ENCODE measurements at regions not wholly inside any gene's neighbourhood (a gene's known extent, or its start where the extent isn't known, plus 50 kb on each side); places are given as distances from the start of the nearest gene placed in this dataset.

DNA sequence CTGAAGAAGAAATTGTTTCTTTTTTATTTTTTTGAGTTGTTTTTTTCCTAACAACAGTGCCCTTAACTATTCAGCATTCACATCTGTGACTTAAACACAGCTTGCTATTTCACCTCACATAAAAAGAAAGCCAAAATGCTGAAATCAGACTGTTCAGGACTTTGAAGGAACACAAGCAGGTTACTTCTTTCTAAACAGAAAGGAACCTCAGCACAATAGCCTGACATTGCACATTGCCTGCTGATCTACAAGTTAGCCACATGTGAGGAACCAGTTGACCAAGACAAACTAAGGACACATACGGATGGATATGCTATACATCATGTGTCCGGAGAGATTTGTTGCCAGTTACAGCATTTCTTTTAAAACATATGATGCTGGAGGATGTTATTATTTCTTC, 331.1 kb downstream of the FSIP2 start:
- Histone ChIP-seq H3K36me3 (no peaks in the 10 kb centered on the region), H3K27me3 (ENCODE audit: low read depth) (no peaks in the 10 kb centered on the region), H3K27ac (replicated peaks) (no peak overlapping the region), H3K4me1 (peaks cover 7% of the 10 kb centered on the region), H3K4me3 (no peak overlapping the region), H3K9me3 (replicated peaks) (no peaks in the 10 kb centered on the region)
- TF ChIP-seq, protein P1, sequence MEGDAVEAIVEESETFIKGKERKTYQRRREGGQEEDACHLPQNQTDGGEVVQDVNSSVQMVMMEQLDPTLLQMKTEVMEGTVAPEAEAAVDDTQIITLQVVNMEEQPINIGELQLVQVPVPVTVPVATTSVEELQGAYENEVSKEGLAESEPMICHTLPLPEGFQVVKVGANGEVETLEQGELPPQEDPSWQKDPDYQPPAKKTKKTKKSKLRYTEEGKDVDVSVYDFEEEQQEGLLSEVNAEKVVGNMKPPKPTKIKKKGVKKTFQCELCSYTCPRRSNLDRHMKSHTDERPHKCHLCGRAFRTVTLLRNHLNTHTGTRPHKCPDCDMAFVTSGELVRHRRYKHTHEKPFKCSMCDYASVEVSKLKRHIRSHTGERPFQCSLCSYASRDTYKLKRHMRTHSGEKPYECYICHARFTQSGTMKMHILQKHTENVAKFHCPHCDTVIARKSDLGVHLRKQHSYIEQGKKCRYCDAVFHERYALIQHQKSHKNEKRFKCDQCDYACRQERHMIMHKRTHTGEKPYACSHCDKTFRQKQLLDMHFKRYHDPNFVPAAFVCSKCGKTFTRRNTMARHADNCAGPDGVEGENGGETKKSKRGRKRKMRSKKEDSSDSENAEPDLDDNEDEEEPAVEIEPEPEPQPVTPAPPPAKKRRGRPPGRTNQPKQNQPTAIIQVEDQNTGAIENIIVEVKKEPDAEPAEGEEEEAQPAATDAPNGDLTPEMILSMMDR (IDR thresholded peaks at IDR 0.05; ENCODE audit: borderline replicate concordance): no peak
- no peak for DNase-seq
- intact Hi-C loops (cut with micrococcal nuclease): no loop called here

DNA sequence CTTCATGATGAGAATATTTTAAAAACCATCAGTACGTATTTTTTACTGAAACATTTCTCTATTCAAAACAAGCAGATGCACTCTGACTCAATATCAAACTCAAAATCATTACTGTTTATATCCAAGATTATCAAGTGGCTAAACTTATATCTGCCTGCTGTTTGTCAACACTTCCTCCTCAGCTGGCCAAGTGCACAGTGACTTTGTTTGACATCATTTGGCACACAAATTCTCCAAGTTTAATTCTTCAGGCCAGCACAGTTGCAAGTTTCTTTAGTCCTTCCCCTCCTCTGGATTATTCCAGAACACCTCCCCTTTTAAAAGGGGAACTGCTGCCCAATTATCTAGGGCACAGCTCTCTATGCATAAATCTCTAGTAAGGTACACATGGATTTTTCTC, 346.6 kb downstream of the FSIP2 start:
- Histone ChIP-seq H3K27me3 (ENCODE audit: low read depth) (no peaks in the 10 kb centered on the region), H3K9me3 (replicated peaks) (no peaks in the 10 kb centered on the region), H3K4me3 (no peak overlapping the region), H3K36me3 (peaks cover 3% of the 10 kb centered on the region), H3K27ac (replicated peaks) (no peak overlapping the region), H3K4me1 (peaks cover 15% of the 10 kb centered on the region)
- TF ChIP-seq, protein P1 (IDR thresholded peaks at IDR 0.05; ENCODE audit: borderline replicate concordance): no peak
- intact Hi-C loops (cut with micrococcal nuclease): no loop called here
- no peak for DNase-seq

DNA sequence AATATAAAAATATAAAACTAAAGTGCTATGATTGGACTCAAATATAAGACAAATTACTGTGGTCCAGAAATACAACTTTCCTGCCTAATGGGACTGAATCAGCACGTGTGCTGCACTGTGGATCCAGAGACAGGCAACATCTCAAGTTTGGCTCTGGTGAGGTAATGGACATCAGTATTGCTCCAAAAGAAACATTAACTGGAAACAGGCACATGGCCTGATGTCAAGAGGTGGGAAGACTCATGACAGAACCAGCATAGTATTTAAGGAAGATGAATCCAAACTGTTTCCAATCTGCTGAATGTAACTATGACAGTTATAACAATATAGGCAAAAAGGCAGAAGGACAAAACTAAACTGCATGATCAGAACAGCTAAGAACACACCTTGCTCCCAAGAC, 354.6 kb downstream of the FSIP2 start:
- DNase-seq: no peak
- intact Hi-C loops (cut with micrococcal nuclease): no loop called here
- Histone ChIP-seq H3K27me3 (ENCODE audit: low read depth) (no peaks in the 10 kb centered on the region), H3K4me3 (no peak overlapping the region), H3K27ac (replicated peaks) (no peak overlapping the region), H3K4me1 (no peaks in the 10 kb centered on the region), H3K9me3 (replicated peaks) (no peaks in the 10 kb centered on the region), H3K36me3 (no peaks in the 10 kb centered on the region)
- TF ChIP-seq, protein P1 (IDR thresholded peaks at IDR 0.05; ENCODE audit: borderline replicate concordance): no peak

DNA sequence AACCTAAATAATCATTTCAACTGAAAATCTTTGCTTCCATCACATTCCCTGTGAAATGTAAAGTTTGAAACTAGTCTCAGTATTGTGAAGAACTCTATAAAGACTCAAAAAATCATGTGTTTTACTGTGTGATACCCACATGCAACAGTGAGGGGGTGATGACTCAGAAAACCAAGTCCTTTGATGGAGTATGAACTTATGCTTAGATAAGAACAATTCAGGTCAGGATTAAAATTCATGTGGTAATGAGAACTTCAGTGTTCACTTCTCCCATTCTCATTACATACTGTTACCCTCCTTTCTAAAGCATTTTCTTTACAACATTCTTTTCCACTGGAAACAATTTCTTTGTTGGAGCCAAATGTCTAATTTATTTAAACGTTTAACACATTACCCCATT, 360.2 kb downstream of the FSIP2 start:
- Histone ChIP-seq H3K36me3 (no peaks in the 10 kb centered on the region), H3K27me3 (ENCODE audit: low read depth) (no peaks in the 10 kb centered on the region), H3K4me3 (no peak overlapping the region), H3K9me3 (replicated peaks) (no peaks in the 10 kb centered on the region), H3K27ac (replicated peaks) (no peak overlapping the region), H3K4me1 (peaks cover 10% of the 10 kb centered on the region)
- DNase-seq: no peak
- intact Hi-C loops (cut with micrococcal nuclease): no loop called here
- TF ChIP-seq, protein P1 (IDR thresholded peaks at IDR 0.05; ENCODE audit: borderline replicate concordance): no peak

DNA sequence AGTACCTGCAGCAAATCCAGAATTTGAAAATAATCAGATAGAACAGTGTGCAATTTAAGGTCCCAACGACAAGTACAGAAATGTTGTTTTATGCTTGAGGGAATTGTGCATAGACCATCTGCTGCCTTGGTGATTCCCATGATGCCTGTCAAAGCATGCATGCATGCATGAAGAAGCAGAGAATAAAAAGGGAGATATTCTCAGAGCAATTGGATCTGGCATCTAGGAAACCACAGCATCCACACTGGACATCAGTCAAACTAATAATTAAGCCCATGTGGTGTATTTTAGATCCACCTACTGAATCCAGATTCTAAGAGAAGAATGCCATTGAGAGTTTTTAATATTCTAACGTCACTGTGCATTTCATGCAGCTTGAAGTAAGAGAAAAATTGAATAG, 361.2 kb downstream of the FSIP2 start:
- TF ChIP-seq, protein P1 (IDR thresholded peaks at IDR 0.05; ENCODE audit: borderline replicate concordance): no peak

DNA sequence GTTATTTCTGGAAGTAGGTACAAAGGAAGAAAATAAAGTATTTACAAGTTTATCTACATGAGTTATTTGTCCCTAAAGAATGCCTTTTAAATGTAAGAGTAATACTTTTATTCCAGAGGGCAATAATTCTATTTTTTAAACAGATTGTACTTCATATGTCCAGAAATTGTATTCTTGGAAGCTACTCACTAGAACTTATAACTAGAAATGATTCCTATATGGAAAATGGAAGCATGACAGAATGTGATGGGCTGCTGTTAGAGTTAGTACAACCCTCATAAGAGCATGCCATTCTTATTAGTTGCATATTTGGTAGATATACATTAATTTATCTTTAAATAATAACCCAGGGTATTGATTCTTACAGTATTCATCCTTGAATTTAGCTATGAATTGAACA, 362.0 kb downstream of the FSIP2 start:
- Histone ChIP-seq H3K9me3 (replicated peaks) (no peaks in the 10 kb centered on the region), H3K4me3 (no peak overlapping the region), H3K4me1 (peaks cover 10% of the 10 kb centered on the region), H3K36me3 (no peaks in the 10 kb centered on the region), H3K27me3 (ENCODE audit: low read depth) (no peaks in the 10 kb centered on the region), H3K27ac (replicated peaks) (no peak overlapping the region)
- intact Hi-C loops (cut with micrococcal nuclease): no loop called here
- TF ChIP-seq, protein P1 (IDR thresholded peaks at IDR 0.05; ENCODE audit: borderline replicate concordance): no peak
- no peak for DNase-seq

More for the DNA sequence above, 361.2 kb downstream of the FSIP2 start:
- Histone ChIP-seq H3K4me1 (peaks cover 10% of the 10 kb centered on the region), H3K27me3 (ENCODE audit: low read depth) (no peaks in the 10 kb centered on the region), H3K9me3 (replicated peaks) (no peaks in the 10 kb centered on the region), H3K27ac (replicated peaks) (no peak overlapping the region), H3K4me3 (no peak overlapping the region), H3K36me3 (no peaks in the 10 kb centered on the region)
- no peak for DNase-seq
- intact Hi-C loops (cut with micrococcal nuclease): no loop called here
